ENCODE measurements at regions not wholly inside any gene's neighbourhood (a gene's known extent, or its start where the extent isn't known, plus 50 kb on each side); places are given as distances from the start of the nearest gene placed in this dataset.

DNA sequence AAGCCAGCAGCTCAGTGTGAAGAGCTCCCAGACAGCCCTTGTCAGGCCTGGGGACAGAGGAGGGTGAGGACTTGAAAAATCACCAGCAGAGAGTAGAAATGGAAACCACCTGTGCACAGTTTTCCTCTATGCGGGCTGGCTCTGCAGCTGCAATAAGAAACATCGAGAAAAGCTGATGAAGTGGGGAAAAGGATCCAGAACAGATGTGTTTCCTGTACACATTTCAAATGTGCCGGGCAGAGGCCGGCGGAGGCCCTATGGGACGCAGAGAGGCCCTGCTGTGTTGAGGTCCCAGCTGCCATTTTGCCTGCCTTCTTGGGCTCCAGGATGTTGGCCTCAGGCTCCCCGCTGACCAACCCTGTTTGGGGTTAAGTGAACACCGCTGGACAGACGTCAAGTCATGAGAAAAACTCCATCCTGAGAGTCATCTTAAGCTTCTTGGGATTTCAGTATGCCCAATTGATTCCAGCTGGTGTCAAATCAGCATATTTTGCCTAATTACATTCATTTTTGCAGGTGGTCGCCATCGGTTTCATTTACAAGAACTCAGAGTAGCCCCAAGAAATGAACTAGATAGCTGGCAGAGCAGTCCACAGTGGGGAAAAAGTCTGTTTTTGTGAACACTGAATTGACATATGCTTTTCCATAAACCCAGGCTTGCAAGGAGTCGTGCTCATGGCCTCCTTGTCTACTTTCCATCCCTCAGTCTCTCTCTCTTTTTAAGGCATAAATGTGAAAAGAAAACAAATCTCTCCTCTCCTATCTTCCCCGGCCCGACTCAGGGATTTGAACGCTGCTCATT lies 150.4 kb upstream of the PHACTR3 start:
- FAIRE-seq (no peak), DNase-seq (ENCODE audit: insufficient read length, low spot score) (no peak)
- no peak for TF ChIP-seq POLR2A (IDR thresholded peaks at IDR 0.05; ENCODE audit: low read depth, low read length)

- TF ChIP-seq POLR2A (IDR thresholded peaks at IDR 0.05; ENCODE audit: low read depth, low read length): no peak
- DNase-seq (ENCODE audit: insufficient read length, low spot score) (peak; percentile 19), FAIRE-seq (no peak)
Measured at GRCh38 chr20:59455402-59456341, 148.7 kb upstream of the PHACTR3 start.

- DNase-seq (ENCODE audit: insufficient read length, low spot score): no peak
- no peak for TF ChIP-seq POLR2A (IDR thresholded peaks at IDR 0.05; ENCODE audit: low read depth, low read length)
- FAIRE-seq: no peak
Measured at GRCh38 chr20:59456342-59457279, 147.7 kb upstream of the PHACTR3 start.

DNA sequence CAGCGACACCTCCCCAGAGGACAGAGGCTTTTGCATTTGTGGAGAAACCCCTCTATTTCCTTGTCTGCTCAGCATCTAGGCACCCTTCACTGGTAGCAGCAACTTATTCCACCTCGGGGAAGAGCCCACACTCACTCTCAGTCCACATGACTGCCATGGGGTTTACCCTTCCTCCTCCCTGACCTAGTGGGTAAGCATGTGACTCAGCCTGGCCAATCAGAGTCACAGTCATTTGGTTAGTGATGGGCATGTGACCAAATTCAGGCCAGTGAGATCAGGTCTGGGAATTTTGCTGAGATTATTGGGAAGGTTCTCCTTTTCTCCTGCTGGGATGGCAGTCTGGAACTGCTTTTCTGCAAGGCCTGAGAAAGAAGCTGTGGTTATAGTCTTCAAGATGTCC lies 145.7 kb upstream of the PHACTR3 start:
- no peak for DNase-seq (ENCODE audit: insufficient read length, low spot score)
- no peak for FAIRE-seq
- no peak for TF ChIP-seq POLR2A (IDR thresholded peaks at IDR 0.05; ENCODE audit: low read depth, low read length)

- DNase-seq (ENCODE audit: insufficient read length, low spot score): no peak
- no peak for TF ChIP-seq POLR2A (IDR thresholded peaks at IDR 0.05; ENCODE audit: low read depth, low read length)
Measured at GRCh38 chr20:59459586-59459985, 144.8 kb upstream of the PHACTR3 start.

GRCh38 chr20:59460352-59460751 lies 144.0 kb upstream of the PHACTR3 start:
- TF ChIP-seq POLR2A (IDR thresholded peaks at IDR 0.05; ENCODE audit: low read depth, low read length): no peak
- FAIRE-seq (no peak), DNase-seq (ENCODE audit: insufficient read length, low spot score) (no peak)

More at GRCh38 chr20:59459586-59459985, 144.8 kb upstream of the PHACTR3 start:
- FAIRE-seq: no peak

DNA sequence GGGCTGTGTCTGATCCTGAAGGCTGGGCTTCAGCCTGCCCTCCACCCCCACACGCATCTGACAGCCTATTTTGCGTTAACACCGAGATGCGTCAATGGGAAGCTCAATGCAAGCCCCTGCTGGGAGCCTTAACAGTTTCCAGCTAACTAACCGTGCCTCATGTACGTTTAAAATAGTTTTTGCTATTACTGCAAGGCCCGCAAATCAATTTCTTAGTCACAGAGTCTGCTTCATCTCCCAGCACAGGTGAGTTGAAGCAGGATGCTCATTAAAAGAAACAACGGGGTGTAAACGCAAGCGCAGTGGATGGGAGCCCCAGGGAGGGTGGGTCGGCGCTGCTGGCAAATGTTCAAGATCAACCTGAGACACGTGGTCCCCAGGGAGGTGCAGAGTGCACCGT lies 142.8 kb upstream of the PHACTR3 start:
- TF ChIP-seq POLR2A (IDR thresholded peaks at IDR 0.05; ENCODE audit: low read depth, low read length): no peak
- FAIRE-seq (no peak), DNase-seq (ENCODE audit: insufficient read length, low spot score) (no peak)

DNA sequence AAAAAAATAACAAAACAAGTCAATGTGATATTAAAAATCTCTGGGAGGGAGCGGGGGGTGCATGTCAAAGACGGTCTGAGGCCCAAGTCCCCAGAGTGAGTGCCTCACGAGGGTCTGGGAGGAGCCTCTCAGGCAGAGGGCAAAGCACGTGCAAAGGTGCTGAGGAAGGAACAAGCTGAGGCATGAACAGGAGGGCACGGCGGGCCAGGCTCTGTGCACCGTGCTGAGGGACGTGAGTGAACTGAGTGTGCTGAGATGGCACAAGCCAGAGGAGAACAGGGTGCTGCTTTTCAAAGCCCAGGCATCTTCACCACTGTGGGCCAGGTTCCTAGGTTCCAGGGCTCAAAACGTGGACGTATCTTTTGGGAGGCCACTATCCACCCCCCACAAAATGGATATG lies 142.1 kb upstream of the PHACTR3 start:
- no peak for DNase-seq (ENCODE audit: insufficient read length, low spot score)
- TF ChIP-seq POLR2A (IDR thresholded peaks at IDR 0.05; ENCODE audit: low read depth, low read length): no peak
- no peak for FAIRE-seq

DNA sequence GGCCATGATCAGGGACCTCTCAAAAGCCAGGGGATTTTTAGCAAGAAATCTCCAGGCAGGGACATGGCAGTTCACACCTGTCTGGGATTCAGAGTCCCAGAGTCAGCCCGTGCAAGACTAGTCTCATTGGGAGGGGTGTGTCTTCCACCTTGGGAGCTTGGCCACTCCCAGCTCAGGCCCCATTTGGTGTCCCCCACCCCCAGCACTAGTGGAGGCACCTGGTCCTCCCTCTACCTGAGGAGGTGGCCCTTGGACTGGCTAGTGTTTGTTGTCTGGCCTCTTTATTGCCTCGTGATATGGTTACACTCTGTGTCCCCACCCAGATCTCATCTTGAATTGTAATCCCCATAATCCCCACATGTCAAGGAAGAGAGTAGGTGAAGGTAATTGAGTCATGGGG lies 140.8 kb upstream of the PHACTR3 start:
- TF ChIP-seq POLR2A (IDR thresholded peaks at IDR 0.05; ENCODE audit: low read depth, low read length): no peak
- FAIRE-seq (no peak), DNase-seq (ENCODE audit: insufficient read length, low spot score) (no peak)

DNA sequence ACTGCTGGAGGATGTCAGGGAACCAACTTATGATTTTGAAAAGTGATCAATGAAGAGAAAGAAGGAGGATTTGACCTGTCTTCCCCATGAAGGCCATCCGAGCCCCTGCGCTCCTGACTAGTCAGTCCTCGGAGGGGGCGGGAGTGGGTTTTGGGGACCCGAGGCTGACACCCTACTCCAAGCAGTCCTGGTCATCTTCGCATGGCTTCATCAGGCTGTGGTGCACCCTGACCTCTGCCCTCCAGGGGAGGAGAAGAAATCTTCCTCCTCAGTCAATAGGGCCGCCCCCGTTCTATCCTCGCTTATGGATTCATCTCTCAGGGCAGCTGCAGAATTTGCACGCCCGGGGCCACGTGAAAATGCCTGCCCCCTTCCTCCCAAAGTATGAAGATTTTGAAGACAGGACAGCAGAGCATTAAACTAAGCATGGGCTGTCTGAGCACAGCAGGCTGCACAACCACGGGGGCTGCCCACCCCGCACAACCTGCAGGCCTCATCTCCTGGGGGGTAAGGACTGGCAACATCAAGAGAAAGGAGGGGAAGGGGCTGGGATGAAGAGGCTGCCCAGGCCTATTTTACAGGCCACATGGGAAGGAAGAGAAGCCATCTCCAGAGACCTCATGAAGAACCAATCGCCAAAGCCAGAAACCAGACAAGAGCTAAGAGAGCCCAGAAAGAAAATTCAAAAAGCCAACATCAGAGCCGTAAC lies 138.1 kb upstream of the PHACTR3 start:
- FAIRE-seq (no peak), DNase-seq (ENCODE audit: insufficient read length, low spot score) (no peak)
- TF ChIP-seq POLR2A (IDR thresholded peaks at IDR 0.05; ENCODE audit: low read depth, low read length): no peak

DNA sequence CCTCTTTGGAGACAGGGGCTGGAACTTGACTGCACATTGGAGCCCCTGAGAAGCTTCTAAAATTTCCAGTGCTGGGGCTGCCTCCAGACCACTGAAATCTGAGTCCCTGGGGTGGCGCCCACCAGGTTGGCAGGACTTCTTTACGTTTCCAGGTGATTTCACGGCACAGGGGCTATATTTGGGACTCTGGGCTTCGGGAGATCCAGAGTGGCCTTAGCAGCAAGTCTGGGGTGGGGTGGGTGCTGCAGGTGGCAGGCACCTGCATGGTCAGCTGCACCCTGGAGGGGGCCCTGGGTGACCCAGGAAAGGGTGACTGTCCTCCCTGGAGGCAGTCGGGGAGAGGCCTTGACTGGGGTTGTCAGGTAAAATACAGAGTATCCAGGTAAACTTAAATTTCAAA lies 135.5 kb upstream of the PHACTR3 start:
- FAIRE-seq: no peak
- TF ChIP-seq POLR2A (IDR thresholded peaks at IDR 0.05; ENCODE audit: low read depth, low read length): no peak
- no peak for DNase-seq (ENCODE audit: insufficient read length, low spot score)

DNA sequence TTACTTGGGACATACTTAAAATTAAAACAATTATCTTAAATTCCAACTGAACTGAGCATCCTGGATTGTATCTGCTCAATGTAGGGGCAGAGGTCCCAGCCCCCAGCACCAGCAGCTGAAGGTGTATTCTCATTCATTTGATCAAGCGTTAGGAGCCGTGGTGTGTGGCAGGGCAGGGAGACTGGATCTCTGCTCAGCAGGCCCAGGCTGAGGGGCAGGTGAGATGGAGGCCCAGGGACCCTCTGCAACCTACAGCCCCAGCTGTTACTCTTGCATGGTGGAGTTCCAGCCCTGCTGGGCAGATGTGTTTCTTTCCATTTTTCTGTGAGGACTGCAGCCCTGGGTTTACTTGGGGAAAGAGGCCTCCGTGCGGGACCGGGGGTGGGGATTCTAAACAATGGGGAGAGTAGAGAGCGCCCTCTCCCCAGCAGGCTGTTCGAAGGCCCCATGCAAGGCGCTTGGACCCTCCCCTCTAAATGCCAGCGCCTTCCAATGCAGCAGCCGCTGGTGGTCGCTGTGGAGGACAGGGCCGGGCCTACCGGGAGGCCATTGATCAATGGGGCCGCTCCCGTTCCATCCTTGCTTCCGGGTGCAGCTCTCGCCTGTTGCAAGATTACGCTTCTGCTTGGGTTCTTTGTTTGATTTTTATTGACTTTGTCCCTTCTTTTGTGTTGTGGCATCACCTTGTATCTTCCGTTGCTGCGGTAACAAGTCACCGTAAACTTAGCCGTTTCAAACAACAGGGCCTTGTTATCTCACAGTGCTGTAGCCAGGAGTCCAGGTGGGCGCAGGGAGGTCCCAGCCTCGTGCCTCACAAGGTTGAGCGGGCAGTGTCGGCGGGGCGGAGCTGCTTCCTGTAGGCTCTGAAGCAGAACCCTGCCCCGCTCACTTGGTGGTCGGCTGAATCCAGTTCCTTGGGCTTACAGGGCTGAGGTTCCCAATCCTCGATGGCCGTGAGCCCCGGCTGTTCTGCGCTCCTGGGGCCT lies 134.8 kb upstream of the PHACTR3 start:
- TF ChIP-seq POLR2A (IDR thresholded peaks at IDR 0.05; ENCODE audit: low read depth, low read length): no peak
- DNase-seq (ENCODE audit: insufficient read length, low spot score) (no peak), FAIRE-seq (no peak)
